Keratinocyte (primary cell): ENCODE measurements at regions not wholly inside any gene's neighbourhood (a gene's known extent, or its start where the extent isn't known, plus 50 kb on each side); places are given as distances from the start of the nearest gene placed in this dataset.

Experiments used
- DNase-seq: peaks from one replicate; pipeline ENCODE4 v3.0.0-alpha.2; 2011; ENCODE audit warnings: low read depth, missing footprints, low spot score
- FAIRE-seq: peaks from 2 replicates; lab custom pipeline; 2011; peaks lifted over from hg19 to GRCh38; lab: Jason Lieb, UNC
- H2AFZ ChIP-seq: 2 replicates; pipeline ENCODE4 v1.6.0; 2012; ENCODE audit warnings: low read length, control low read depth, inconsistent platforms; ENCODE audit not compliant: control insufficient read depth
- H3K27ac ChIP-seq: 2 replicates; pipeline ENCODE4 v1.5.1; 2011; ENCODE audit warnings: low read length; ENCODE audit not compliant: control insufficient read depth, insufficient read depth
- H3K27me3 ChIP-seq: 3 replicates; pipeline ENCODE4 v1.6.0; 2011; ENCODE audit warnings: low read length; ENCODE audit not compliant: control insufficient read depth, insufficient read depth; ENCODE audit errors: extremely low read depth
- H3K36me3 ChIP-seq, 2 experiments: 2 replicates in 1 of 2; 3 replicates in 1 of 2; pipeline ENCODE4 v1.5.1; 2011; ENCODE audit warnings: low read length in 2 of 2, mild to moderate bottlenecking in 1 of 2; ENCODE audit not compliant: control insufficient read depth in 2 of 2, insufficient read depth in 2 of 2; ENCODE audit errors: extremely low read depth in 1 of 2
- H3K4me1 ChIP-seq: 3 replicates; pipeline ENCODE4 v1.5.1; 2011; ENCODE audit warnings: low read length; ENCODE audit not compliant: control insufficient read depth, insufficient read depth; ENCODE audit errors: extremely low read depth
- H3K4me2 ChIP-seq: 3 replicates; pipeline ENCODE4 v1.6.0; 2011; ENCODE audit warnings: low read depth, low read length; ENCODE audit not compliant: control insufficient read depth, insufficient read depth; ENCODE audit errors: extremely low read depth
- H3K4me3 ChIP-seq, 3 experiments: fragments of 200-600 bp in 1 of 3; sonication (generic) in 1 of 3; 2 replicates in 2 of 3; 3 replicates in 1 of 3; pipeline ENCODE4 v1.5.1; 2011 to 2016; ENCODE audit warnings: low read length in 3 of 3, mild to moderate bottlenecking in 3 of 3, control low read depth in 2 of 3, inconsistent platforms in 1 of 3, low read depth in 1 of 3, mixed read lengths in 1 of 3, mixed run types in 1 of 3, moderate library complexity in 1 of 3; ENCODE audit not compliant: control insufficient read depth in 2 of 3, insufficient read depth in 2 of 3; ENCODE audit errors: extremely low read depth in 1 of 3
- H3K79me2 ChIP-seq: 2 replicates; pipeline ENCODE4 v1.6.0; 2012; ENCODE audit warnings: low read length; ENCODE audit not compliant: control insufficient read depth, insufficient read depth
- H3K9ac ChIP-seq: 3 replicates; pipeline ENCODE4 v1.6.0; 2011; ENCODE audit warnings: low read length; ENCODE audit not compliant: control insufficient read depth, insufficient read depth; ENCODE audit errors: extremely low read depth
- H3K9me1 ChIP-seq: 3 replicates; pipeline ENCODE4 v1.6.0; 2011; ENCODE audit warnings: low read length; ENCODE audit not compliant: control insufficient read depth, insufficient read depth; ENCODE audit errors: extremely low read depth
- H3K9me3 ChIP-seq: 2 replicates; pipeline ENCODE4 v1.5.1; 2012; ENCODE audit warnings: low read depth, low read length; ENCODE audit not compliant: control insufficient read depth
- H4K20me1 ChIP-seq: 3 replicates; pipeline ENCODE4 v1.6.0; 2011; ENCODE audit warnings: low read length; ENCODE audit not compliant: control insufficient read depth, insufficient read depth; ENCODE audit errors: extremely low read depth
- CTCF ChIP-seq, 3 experiments: IDR thresholded peaks in 1 of 3; conservative IDR thresholded peaks in 1 of 3; optimal IDR thresholded peaks in 1 of 3; 2 replicates in 2 of 3; 3 replicates in 1 of 3; pipeline versions ENCODE3 to v1.5.1; 2011; ENCODE audit warnings: low read length in 3 of 3, mild to moderate bottlenecking in 3 of 3, moderate library complexity in 2 of 3, control low read depth in 1 of 3, inconsistent platforms in 1 of 3; ENCODE audit not compliant: insufficient read depth in 2 of 3; ENCODE audit errors: extremely low read depth in 1 of 3
- EZH2 ChIP-seq: IDR thresholded peaks from one replicate; pipeline ENCODE4 v1.6.1; 2012; ENCODE audit warnings: inconsistent platforms, mild to moderate bottlenecking, low read length, moderate library complexity
- dilution Hi-C: fragments of 300-500 bp; cut with MboI; formaldehyde crosslinking; loops from one replicate; pipeline ENCODE4 v1.7.0; 2020; ENCODE audit warnings: low sequenced_read_pairs; ENCODE audit not compliant: extremely low pct_ligation_motif_present

- TF ChIP-seq EZH2 (no peak), CTCF (optimal IDR thresholded peaks at IDR 0.05 in 1 of 3, IDR thresholded peaks at IDR 0.05 in 1 of 3, conservative IDR thresholded peaks at IDR 0.05 in 1 of 3; ENCODE audit: extremely low read depth in 1 of 3, insufficient read depth in 2 of 3, low read length in 3 of 3) (no peak)
Measured at GRCh38 chr5:74032617-74033016, 406.6 kb downstream of the ARHGEF28 start.

GRCh38 chr5:74031536-74031935, 405.5 kb downstream of the ARHGEF28 start:
- no peaks in the 10 kb centered on the region for H4K20me1 ChIP-seq
- peaks cover 59% of the 10 kb centered on the region for H3K4me1 ChIP-seq
- no peak for FAIRE-seq
- no peak overlapping the region for H3K4me3 ChIP-seq
- no peak overlapping the region for H3K4me2 ChIP-seq
- no peaks in the 10 kb centered on the region for H3K9me3 ChIP-seq
- no peaks in the 10 kb centered on the region for H3K9me1 ChIP-seq
- H3K9ac ChIP-seq: no peak overlapping the region
- dilution Hi-C loops: no loop called here
- H3K36me3 ChIP-seq: no peaks in the 10 kb centered on the region
- TF ChIP-seq CTCF (optimal IDR thresholded peaks at IDR 0.05 in 1 of 3, IDR thresholded peaks at IDR 0.05 in 1 of 3, conservative IDR thresholded peaks at IDR 0.05 in 1 of 3; ENCODE audit: extremely low read depth in 1 of 3, insufficient read depth in 2 of 3, low read length in 3 of 3) (no peak), EZH2 (no peak)
- no peaks in the 10 kb centered on the region for H3K79me2 ChIP-seq
- no peak overlapping the region for H3K27ac ChIP-seq
- no peak overlapping the region for H2AFZ ChIP-seq
- no peaks in the 10 kb centered on the region for H3K27me3 ChIP-seq
- DNase-seq: no peak

More at GRCh38 chr5:74032617-74033016, 406.6 kb downstream of the ARHGEF28 start:
- Histone ChIP-seq H3K27me3 (no peaks in the 10 kb centered on the region), H3K27ac (no peak overlapping the region), H3K79me2 (no peaks in the 10 kb centered on the region), H3K9ac (no peak overlapping the region), H3K4me3 (no peak overlapping the region), H3K4me2 (no peak overlapping the region), H4K20me1 (no peaks in the 10 kb centered on the region), H3K9me1 (no peaks in the 10 kb centered on the region), H2AFZ (no peak overlapping the region), H3K4me1 (peaks cover 58% of the 10 kb centered on the region), H3K9me3 (no peaks in the 10 kb centered on the region), H3K36me3 (no peaks in the 10 kb centered on the region)
- FAIRE-seq (no peak), DNase-seq (no peak)
- dilution Hi-C loops: no loop called here
